PC-9 (cell line): ENCODE measurements at regions not wholly inside any gene's neighbourhood (a gene's known extent, or its start where the extent isn't known, plus 50 kb on each side); places are given as distances from the start of the nearest gene placed in this dataset.

ENCODE experiments used
- CTCF ChIP-seq: fragments of 200-600 bp; sonication (generic); conservative IDR thresholded peaks from 2 replicates; pipeline ENCODE4 v1.6.1; 2017; ENCODE audit warnings: mixed run types, antibody characterized with exemption, mild to moderate bottlenecking, moderate library complexity
- EZH2 ChIP-seq: fragments of 200-600 bp; sonication (generic); IDR thresholded peaks from 2 replicates; pipeline ENCODE4 v1.8.0; 2017; ENCODE audit warnings: antibody characterized with exemption, low read depth

DNA sequence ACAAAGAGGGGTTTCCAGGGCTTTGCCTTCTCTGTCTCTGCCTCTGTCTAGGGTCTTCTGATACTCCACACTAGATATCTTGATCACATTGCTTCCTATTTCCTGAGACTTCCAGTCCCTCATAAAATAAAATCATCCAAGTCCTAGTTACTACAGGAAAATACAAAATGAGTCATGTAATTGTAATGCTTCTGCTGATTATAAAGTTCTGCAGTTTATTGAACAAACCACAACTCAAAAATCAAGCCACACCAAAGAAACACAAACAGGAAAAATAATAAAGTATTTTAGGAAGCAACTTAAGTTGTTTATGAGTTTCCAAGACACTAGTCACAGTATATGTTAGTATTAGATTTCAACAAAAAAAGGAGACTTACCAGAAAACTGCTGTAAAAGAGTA is 695.1 kb upstream of the GALNTL6 start:
- no peak for TF ChIP-seq CTCF
- TF ChIP-seq EZH2, result no peak
